CD4-positive, alpha-beta T cell (primary cell): ENCODE measurements at regions not wholly inside any gene's neighbourhood (a gene's known extent, or its start where the extent isn't known, plus 50 kb on each side); places are given as distances from the start of the nearest gene placed in this dataset.

Experiments used
- ATAC-seq: fragments of 200-7000 bp; cut with Tn5 transposase; one replicate; pipeline ENCODE4 v1.10.0; 2022; ENCODE audit warnings: mild to moderate bottlenecking; ENCODE audit not compliant: poor library complexity
- CTCF ChIA-PET: fragments of 350-600 bp; sonication (Branson Sonifier 250); formaldehyde crosslinking; loops from one replicate; lab custom pipeline; 2021; ENCODE audit warnings: antibody characterized with exemption, inconsistent platforms; lab: Charles Lee
- POLR2A ChIA-PET: fragments of 350-600 bp; sonication (Branson Sonifier 250); formaldehyde crosslinking; loops from one replicate; lab custom pipeline; 2021; ENCODE audit warnings: antibody characterized with exemption, inconsistent platforms; lab: Charles Lee
- DNase-seq, 14 experiments: peaks; one replicate each; pipeline ENCODE4 v3.0.0-alpha.2; 2013 to 2020; ENCODE audit warnings: mixed read lengths in 2 of 14
- H3K27ac ChIP-seq, 2 donors: one replicate each; pipeline versions ENCODE4 v1.5.1 to v1.7.0; 2013; ENCODE audit warnings: low read length in 2 of 2, low read depth in 1 of 2, mild to moderate bottlenecking in 1 of 2
- H3K27me3 ChIP-seq, 2 experiments: 1 replicate in 1 of 2; 2 replicates in 1 of 2; pipeline versions ENCODE4 v1.6.1 to v1.7.0; 2013; ENCODE audit warnings: low read length in 2 of 2, control low read depth in 1 of 2, mild to moderate bottlenecking in 1 of 2, moderate library complexity in 1 of 2; ENCODE audit not compliant: insufficient read depth in 2 of 2, control insufficient read depth in 1 of 2
- H3K36me3 ChIP-seq: one replicate; pipeline ENCODE4 v1.6.1; 2013; ENCODE audit warnings: low read length, control low read depth; ENCODE audit not compliant: insufficient read depth
- H3K4me1 ChIP-seq: one replicate; pipeline ENCODE4 v1.6.1; 2013; ENCODE audit warnings: low read length, control low read depth; ENCODE audit not compliant: insufficient read depth
- H3K4me3 ChIP-seq: one replicate; pipeline ENCODE4 v1.5.1; 2013; ENCODE audit warnings: mild to moderate bottlenecking, low read length, moderate library complexity
- H3K9me3 ChIP-seq, 2 experiments: 1 replicate in 1 of 2; 2 replicates in 1 of 2; pipeline versions ENCODE4 v1.6.1 to v1.7.0; 2013; ENCODE audit warnings: low read length in 2 of 2, mild to moderate bottlenecking in 2 of 2, control low read depth in 1 of 2, moderate library complexity in 1 of 2; ENCODE audit not compliant: control insufficient read depth in 1 of 2, insufficient read depth in 1 of 2
- H3K27ac Mint-ChIP-seq: one replicate; pipeline ENCODE4 v1.8.0; 2020; ENCODE audit warnings: mixed read lengths
- H3K27me3 Mint-ChIP-seq: one replicate; pipeline ENCODE4 v1.8.0; 2021; ENCODE audit warnings: mixed read lengths
- H3K36me3 Mint-ChIP-seq: one replicate; pipeline ENCODE4 v1.8.0; 2021; ENCODE audit warnings: low read depth, mixed read lengths
- H3K4me1 Mint-ChIP-seq: one replicate; pipeline ENCODE4 v1.8.0; 2021; ENCODE audit warnings: low read depth, mixed read lengths
- H3K4me3 Mint-ChIP-seq: one replicate; pipeline ENCODE4 v1.8.0; 2020; ENCODE audit warnings: mild to moderate bottlenecking, mixed read lengths
- H3K9me3 Mint-ChIP-seq: one replicate; pipeline ENCODE4 v1.8.0; 2020; ENCODE audit warnings: mixed read lengths
- intact Hi-C, 2 experiments: fragments of 100-400 bp; cut with DNase I in 1 of 2; cut with micrococcal nuclease in 1 of 2; formaldehyde crosslinking; loops; one replicate each; pipeline versions ENCODE4 v1.15.1 to v1.9.0; 2023 to 2025; cut with DNase I, micrococcal nuclease
- TF ChIP-seq, protein P1 (sequence below): fragments of 200-600 bp; IDR thresholded peaks from one replicate; pipeline ENCODE4 v1.8.0; 2022; ENCODE audit warnings: antibody characterized with exemption, mild to moderate bottlenecking

DNA sequence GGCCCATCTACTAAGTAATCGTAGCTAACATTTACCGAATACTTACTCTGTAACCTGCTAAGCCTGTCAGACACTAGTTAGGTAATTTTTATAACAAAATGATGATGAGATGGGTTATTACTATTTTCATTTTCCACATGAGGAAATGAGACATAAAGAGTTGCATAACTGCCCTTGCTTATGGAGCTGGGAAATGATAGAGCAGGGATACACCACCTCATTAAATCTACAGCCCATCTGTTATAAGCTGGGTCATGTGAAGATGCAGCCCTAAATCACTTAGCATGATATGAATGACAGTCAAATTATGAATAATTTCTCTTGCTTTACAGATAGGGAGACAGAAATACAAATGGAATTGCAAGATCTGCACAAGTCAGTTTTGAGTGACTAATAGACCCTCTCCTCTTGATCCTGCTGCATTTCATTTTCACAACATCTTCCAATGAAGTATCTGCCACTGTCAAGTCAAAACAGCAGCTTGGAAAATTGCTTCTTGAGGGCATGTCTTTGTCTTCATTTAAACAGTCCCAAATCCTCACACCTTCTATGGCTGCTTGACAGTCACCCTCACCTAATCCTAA lies 364.7 kb downstream of the PRELID2 start:
- ChIA-PET CTCF (no interaction called here), POLR2A (no interaction called here)
- Histone ChIP-seq H3K27ac (no peak overlapping the region), H3K4me1 (no peaks in the 10 kb centered on the region), H3K27me3 (no peaks in the 10 kb centered on the region), H3K4me3 (no peak overlapping the region), H3K36me3 (no peaks in the 10 kb centered on the region), H3K9me3 (no peaks in the 10 kb centered on the region)
- Mint-ChIP-seq H3K4me1 (no peaks in the 10 kb centered on the region), H3K27me3 (no peaks in the 10 kb centered on the region), H3K36me3 (no peaks in the 10 kb centered on the region), H3K27ac (no peak overlapping the region), H3K4me3 (no peak overlapping the region), H3K9me3 (peaks cover 2% of the 10 kb centered on the region)
- DNase-seq: no peak
- no peak for ATAC-seq
- TF ChIP-seq, protein P1, sequence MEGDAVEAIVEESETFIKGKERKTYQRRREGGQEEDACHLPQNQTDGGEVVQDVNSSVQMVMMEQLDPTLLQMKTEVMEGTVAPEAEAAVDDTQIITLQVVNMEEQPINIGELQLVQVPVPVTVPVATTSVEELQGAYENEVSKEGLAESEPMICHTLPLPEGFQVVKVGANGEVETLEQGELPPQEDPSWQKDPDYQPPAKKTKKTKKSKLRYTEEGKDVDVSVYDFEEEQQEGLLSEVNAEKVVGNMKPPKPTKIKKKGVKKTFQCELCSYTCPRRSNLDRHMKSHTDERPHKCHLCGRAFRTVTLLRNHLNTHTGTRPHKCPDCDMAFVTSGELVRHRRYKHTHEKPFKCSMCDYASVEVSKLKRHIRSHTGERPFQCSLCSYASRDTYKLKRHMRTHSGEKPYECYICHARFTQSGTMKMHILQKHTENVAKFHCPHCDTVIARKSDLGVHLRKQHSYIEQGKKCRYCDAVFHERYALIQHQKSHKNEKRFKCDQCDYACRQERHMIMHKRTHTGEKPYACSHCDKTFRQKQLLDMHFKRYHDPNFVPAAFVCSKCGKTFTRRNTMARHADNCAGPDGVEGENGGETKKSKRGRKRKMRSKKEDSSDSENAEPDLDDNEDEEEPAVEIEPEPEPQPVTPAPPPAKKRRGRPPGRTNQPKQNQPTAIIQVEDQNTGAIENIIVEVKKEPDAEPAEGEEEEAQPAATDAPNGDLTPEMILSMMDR: no peak
- intact Hi-C loops: no loop called here

DNA sequence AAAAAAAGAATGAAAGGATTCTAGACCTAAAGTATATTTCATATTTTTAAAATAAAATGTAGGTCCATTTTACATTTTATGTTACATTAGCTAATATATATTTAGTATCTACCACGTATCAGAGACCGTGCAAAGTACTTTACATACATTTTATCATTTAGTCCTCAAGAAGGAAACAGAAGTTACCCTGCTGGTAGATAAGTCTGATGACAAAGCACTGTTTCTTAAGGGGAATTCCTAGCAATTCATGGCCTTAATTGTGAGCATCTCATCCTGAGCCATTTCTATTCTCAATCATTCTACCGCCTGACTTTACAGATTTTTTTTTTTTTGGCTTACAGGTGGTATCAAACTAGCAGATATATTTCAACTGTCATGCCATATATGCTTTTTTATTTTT lies 367.7 kb downstream of the PRELID2 start:
- no peaks in the 10 kb centered on the region for H3K36me3 ChIP-seq
- CTCF ChIA-PET: no interaction called here
- DNase-seq: no peak
- H3K27ac ChIP-seq: no peak overlapping the region
- intact Hi-C loops: no loop called here
- Mint-ChIP-seq H3K27ac (no peak overlapping the region), H3K36me3 (no peaks in the 10 kb centered on the region), H3K4me3 (no peak overlapping the region), H3K9me3 (peaks cover 5% of the 10 kb centered on the region), H3K27me3 (no peaks in the 10 kb centered on the region), H3K4me1 (no peaks in the 10 kb centered on the region)
- H3K4me3 ChIP-seq: no peak overlapping the region
- POLR2A ChIA-PET: no interaction called here
- H3K4me1 ChIP-seq: no peaks in the 10 kb centered on the region
- TF ChIP-seq, protein P1: no peak
- H3K9me3 ChIP-seq: no peaks in the 10 kb centered on the region
- no peaks in the 10 kb centered on the region for H3K27me3 ChIP-seq
- no peak for ATAC-seq

DNA sequence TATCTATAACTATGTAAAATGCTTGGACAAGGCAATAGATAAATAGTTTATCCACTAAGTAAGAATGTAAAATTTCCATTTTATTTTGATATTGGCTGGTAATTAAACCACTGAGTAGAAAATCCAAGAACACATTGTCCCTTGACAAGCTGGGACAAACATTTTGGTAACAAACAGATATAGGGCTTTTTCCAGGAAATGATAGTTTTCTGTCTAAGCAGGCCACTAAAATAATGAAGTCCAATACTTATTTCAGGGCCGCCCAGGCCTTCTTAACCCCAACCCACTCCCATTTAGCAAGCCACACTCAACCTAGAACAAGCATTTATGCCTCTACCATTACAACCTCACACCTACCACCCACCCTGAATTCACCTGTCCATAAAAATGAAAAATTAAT lies 368.6 kb downstream of the PRELID2 start:
- H3K36me3 ChIP-seq: no peaks in the 10 kb centered on the region
- no peak overlapping the region for H3K4me3 ChIP-seq
- no peaks in the 10 kb centered on the region for H3K27me3 ChIP-seq
- peaks cover 0 to under 1% of the 10 kb centered on the region in 2 experiments for H3K9me3 ChIP-seq
- H3K27ac ChIP-seq: no peak overlapping the region
- no peak for ATAC-seq
- H3K36me3 Mint-ChIP-seq: no peaks in the 10 kb centered on the region
- ChIA-PET POLR2A (no interaction called here), CTCF (no interaction called here)
- TF ChIP-seq, protein P1: no peak
- no peaks in the 10 kb centered on the region for H3K27me3 Mint-ChIP-seq
- no peak overlapping the region for H3K4me3 Mint-ChIP-seq
- H3K27ac Mint-ChIP-seq: no peak overlapping the region
- no peak for DNase-seq
- H3K4me1 Mint-ChIP-seq: no peaks in the 10 kb centered on the region
- intact Hi-C loops: no loop called here
- peaks cover 6% of the 10 kb centered on the region for H3K9me3 Mint-ChIP-seq
- H3K4me1 ChIP-seq: no peaks in the 10 kb centered on the region
